ENCODE measurements at regions not wholly inside any gene's neighbourhood (a gene's known extent, or its start where the extent isn't known, plus 50 kb on each side); places are given as distances from the start of the nearest gene placed in this dataset.

- TF ChIP-seq CTCF (conservative IDR thresholded peaks at IDR 0.05 in 1 of 2, IDR thresholded peaks at IDR 0.05 in 1 of 2; ENCODE audit: extremely low read depth in 1 of 2, insufficient read depth in 1 of 2, low read depth in 1 of 2, low read length in 2 of 2): no peak
- no peak for TF ChIP-seq EZH2 (IDR thresholded peaks at IDR 0.05; ENCODE audit: borderline replicate concordance, low read length)
Measured at GRCh38 chrX:129310000-129310399, 213.3 kb downstream of the SMARCA1 start.
